HG03064 (cell line): ENCODE measurements at regions not wholly inside any gene's neighbourhood (a gene's known extent, or its start where the extent isn't known, plus 50 kb on each side); places are given as distances from the start of the nearest gene placed in this dataset.
"Not testable (repeated sequence)": the region's sequence is repeated elsewhere in the genome, so short reads cannot be mapped to it uniquely, and the experiment has no call there.

Experiments
- ATAC-seq: cut with Tn5 transposase; IDR thresholded peaks from one replicate; pipeline ENCODE4 v1.9.1; 2021; ENCODE audit warnings: low read depth; ENCODE audit not compliant: unreplicated experiment

- no peak for ATAC-seq
Observed at GRCh38 chr13:83732755-83733154, 149.5 kb downstream of the SLITRK1 start.

- ATAC-seq: no peak
Observed at GRCh38 chr13:83731113-83731512, 151.2 kb downstream of the SLITRK1 start.

- ATAC-seq: no peak
Observed at GRCh38 chr13:83730674-83731073, 151.6 kb downstream of the SLITRK1 start.

GRCh38 chr13:83722443-83722842, 159.8 kb downstream of the SLITRK1 start:
- ATAC-seq: no peak

GRCh38 chr13:83716121-83716520, 166.2 kb downstream of the SLITRK1 start:
- ATAC-seq: no peak

GRCh38 chr13:83714236-83714635, 168.0 kb downstream of the SLITRK1 start:
- ATAC-seq: no peak

- ATAC-seq: no peak
Observed at GRCh38 chr13:83710133-83710515, 172.2 kb downstream of the SLITRK1 start.

GRCh38 chr13:83709426-83710132, 172.7 kb downstream of the SLITRK1 start:
- no peak for ATAC-seq

GRCh38 chr13:83702021-83702420, 180.3 kb downstream of the SLITRK1 start:
- no peak for ATAC-seq

- no peak for ATAC-seq
Observed at GRCh38 chr13:83692800-83693199, 189.5 kb downstream of the SLITRK1 start.

- ATAC-seq: no peak
Observed at GRCh38 chr13:83691966-83692365, 190.3 kb downstream of the SLITRK1 start.

GRCh38 chr13:83681547-83681946, 200.7 kb downstream of the SLITRK1 start:
- ATAC-seq: no peak

- no peak for ATAC-seq
Observed at GRCh38 chr13:83677985-83678384, 204.3 kb downstream of the SLITRK1 start.

GRCh38 chr13:83672612-83673011, 209.7 kb downstream of the SLITRK1 start:
- no peak for ATAC-seq

GRCh38 chr13:83667606-83668005, 214.7 kb downstream of the SLITRK1 start:
- ATAC-seq: no peak

- ATAC-seq: no peak
Observed at GRCh38 chr13:83666141-83666540, 216.1 kb downstream of the SLITRK1 start.

- ATAC-seq: no peak
Observed at GRCh38 chr13:83657281-83657680, 225.0 kb downstream of the SLITRK1 start.

GRCh38 chr13:83642617-83643016, 239.7 kb downstream of the SLITRK1 start:
- not testable (repeated sequence) for ATAC-seq

- ATAC-seq: no peak
Observed at GRCh38 chr13:83634601-83635000, 247.7 kb downstream of the SLITRK1 start.

GRCh38 chr13:83633746-83634145, 248.5 kb downstream of the SLITRK1 start:
- ATAC-seq: no peak

GRCh38 chr13:83622422-83622784, 259.9 kb downstream of the SLITRK1 start:
- ATAC-seq: no peak

GRCh38 chr13:83621765-83622421, 260.4 kb downstream of the SLITRK1 start:
- no peak for ATAC-seq
